ENCODE measurements at regions not wholly inside any gene's neighbourhood (a gene's known extent, or its start where the extent isn't known, plus 50 kb on each side); places are given as distances from the start of the nearest gene placed in this dataset.

DNA sequence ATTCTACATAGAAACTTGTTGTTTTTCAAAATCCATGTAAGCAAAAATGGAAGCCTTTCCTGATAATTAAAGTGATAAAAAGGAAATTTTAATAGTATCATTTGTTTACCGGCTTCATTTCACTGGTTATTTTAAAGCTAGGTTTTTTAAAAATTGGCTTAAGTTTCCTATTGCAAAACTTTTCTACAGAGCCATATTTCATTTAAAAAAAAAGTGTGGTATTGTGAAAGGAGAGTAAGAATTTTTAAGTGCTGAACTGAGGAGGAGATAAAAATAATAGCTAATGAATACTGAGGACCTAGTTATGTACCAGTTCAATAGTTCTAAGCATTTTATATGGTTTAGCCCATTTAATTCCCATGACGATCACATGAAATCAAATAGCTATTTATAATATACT lies 172.2 kb upstream of the COL1A2 start:
- DNase-seq (ENCODE audit: insufficient read length, low spot score), result no peak
- FAIRE-seq, result no peak

DNA sequence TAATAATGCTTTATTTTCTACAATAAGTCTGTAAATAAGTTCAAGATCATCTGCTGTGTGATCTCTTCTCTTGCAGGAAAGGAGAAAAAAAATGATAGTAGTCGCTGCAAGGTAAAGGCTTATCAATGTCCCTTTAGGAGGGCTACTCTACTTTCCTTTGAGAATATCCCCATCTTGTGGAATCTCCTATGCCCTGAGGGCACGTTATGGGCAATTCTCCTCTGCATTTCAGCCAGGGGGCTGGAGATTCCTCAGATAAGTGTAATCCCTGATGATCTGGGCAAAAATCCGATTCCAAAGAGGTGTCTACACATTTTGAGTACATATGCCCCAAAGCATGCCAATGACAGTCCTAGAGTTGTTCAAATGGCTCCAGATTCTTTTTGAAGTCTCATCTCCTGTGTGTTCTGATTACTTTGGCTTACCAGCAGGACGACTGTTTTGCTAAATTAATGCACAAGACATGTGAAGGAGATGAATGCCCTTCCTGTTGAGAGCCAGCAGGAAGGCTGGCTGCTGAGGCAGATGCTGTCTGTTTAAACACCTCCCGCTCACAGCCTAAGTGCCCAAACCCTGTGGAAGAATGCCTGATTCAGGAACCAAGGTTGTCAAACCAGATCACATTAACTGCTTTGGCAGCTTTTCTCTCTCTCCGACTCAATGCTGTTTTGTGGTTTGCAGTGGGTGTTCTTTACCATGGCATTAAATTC lies 171.2 kb upstream of the COL1A2 start:
- FAIRE-seq (peak; percentile 44), DNase-seq (ENCODE audit: insufficient read length, low spot score) (peak; percentile 28)

DNA sequence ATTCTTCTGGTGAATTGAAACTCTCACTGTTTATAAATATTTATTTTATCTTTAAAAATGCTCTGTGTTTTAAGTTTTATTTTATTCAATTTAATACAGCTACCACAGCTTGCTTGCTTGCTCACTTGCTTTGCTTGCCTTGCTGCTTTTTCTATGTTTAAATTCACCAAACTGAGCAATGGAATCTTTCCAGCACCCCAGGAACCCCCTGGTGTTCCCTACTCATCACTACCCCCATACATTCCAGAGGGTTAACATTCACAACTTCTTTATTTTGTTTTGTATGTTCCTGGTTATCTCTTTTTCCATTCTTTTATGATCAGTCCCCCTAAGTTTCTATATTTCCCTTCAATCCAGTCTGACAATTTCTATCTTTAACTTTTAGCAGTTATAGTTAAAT lies 166.5 kb upstream of the COL1A2 start:
- DNase-seq (ENCODE audit: insufficient read length, low spot score), result no peak
- no peak for FAIRE-seq

DNA sequence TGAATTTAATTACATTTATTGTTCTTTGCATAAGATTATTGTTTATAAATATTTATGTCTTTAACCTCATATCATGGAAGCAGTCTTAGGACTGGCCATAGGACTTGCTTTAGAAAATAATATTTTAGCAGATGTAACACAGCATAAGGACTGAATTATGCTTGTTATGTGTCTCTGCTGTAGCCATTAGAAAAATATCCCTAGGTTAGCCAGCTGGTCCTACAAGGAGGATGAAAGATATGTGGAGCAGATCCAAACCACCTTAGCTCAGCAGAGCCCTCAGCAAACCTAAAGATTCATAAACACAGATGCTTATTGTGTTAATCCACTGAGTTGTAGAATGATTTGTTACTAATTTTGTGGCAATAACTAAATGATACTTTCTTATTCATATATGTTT lies 166.0 kb upstream of the COL1A2 start:
- no peak for FAIRE-seq
- DNase-seq (ENCODE audit: insufficient read length, low spot score), result no peak

DNA sequence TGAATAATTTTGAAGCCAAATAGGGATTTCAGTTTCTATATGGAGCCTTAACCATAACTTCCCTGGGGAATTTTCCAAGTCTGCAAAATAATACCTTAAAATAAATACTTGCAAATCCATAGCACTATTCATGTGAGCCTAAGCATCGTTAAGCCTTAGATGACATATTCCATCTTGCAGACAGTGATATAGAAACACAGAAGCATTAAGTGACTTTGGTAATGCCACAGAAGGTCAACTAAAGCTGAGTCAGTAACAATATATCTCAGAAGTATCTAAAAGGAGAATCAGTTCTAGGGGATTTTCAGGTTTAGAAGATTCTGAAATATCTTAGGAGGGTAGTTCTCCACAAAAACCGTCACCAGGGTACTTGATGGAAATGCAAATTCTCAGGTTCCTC lies 163.4 kb upstream of the COL1A2 start:
- no peak for DNase-seq (ENCODE audit: insufficient read length, low spot score)
- FAIRE-seq, result no peak

DNA sequence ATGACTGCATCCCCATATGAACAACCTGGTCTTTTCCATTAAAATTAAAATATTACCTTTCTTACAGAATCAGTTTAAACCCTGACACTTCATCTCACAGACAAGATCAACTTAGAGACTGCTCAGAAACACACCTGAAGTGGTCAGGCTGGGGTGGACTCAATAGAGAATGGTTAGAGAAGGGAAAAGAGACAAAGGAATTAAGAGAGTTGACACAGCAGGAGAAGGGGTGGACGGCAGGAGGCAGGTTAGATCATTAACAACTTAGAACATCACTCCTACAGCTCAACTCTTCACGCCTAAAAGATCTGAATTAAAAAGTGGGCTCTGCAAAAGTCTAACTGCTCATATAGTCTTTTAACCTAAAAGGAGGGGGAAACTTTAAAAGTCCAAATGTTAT lies 157.7 kb upstream of the COL1A2 start:
- DNase-seq (ENCODE audit: insufficient read length, low spot score) (no peak), FAIRE-seq (no peak)

DNA sequence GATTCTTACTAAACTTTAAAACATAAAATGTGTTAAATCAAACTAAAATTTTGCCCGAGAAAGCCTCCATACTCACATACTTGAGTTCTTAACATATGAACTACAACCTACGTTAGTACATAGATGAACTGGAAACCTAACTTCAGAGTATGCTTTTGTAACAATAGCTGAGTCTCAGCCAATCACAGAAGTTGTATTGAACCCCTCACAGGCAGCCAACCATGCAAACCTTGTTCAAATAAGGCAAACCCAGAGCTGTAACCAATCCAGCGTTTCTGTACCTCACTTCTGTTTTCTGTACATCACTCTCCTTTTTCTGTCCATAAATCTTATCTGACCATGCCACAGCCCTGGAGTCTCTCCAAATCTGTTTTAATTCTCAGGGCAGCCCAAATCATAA lies 157.3 kb upstream of the COL1A2 start:
- no peak for FAIRE-seq
- no peak for DNase-seq (ENCODE audit: insufficient read length, low spot score)

DNA sequence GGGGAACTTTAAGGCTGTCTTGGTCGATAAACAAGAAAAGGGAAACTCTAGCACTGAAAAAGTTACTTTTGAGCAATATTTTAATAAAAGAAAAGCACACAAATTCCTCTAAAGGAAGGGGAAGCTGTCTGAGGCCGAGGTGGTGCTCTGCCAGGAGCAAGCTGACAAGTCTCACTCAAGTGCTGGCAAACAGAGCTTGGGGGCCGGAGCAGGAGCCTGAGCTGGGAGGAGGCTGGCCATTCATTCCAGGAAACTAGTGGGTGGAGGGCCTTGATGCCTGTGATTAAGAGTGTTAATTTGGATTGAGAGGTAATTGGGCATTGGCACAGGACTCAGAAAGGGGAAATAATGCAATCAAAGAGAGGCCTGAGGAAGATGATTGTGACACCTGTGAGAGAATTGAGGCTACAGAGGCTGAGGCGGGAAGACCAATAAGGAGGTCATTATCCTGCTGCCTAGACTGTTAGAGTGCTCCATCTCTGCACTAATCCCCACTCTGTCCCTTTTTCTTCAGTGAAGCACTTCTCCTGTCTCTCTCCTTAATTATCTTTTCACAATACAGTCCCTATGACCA lies 154.9 kb upstream of the COL1A2 start:
- no peak for FAIRE-seq

DNA sequence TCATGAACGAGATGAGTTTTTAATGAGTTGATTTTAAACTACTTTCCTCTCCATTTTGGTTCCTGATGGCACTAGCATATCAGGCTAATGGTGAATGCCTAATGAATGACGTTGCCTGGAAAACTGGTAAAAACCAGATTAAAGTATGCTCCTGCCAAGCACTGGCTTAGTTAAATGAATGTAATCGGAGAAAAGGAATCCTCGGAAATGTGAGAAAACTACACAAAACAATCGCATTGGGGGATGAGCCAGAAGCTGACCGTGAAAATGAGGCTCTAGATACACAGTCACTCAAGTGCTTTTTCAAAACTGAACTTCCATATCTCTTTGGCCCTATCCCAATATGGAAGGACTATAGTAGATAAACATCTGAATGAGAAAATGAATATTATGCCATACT lies 153.8 kb upstream of the COL1A2 start:
- FAIRE-seq (no peak), DNase-seq (ENCODE audit: insufficient read length, low spot score) (no peak)

More for the DNA sequence above, 154.9 kb upstream of the COL1A2 start:
- DNase-seq (ENCODE audit: insufficient read length, low spot score), result no peak

DNA sequence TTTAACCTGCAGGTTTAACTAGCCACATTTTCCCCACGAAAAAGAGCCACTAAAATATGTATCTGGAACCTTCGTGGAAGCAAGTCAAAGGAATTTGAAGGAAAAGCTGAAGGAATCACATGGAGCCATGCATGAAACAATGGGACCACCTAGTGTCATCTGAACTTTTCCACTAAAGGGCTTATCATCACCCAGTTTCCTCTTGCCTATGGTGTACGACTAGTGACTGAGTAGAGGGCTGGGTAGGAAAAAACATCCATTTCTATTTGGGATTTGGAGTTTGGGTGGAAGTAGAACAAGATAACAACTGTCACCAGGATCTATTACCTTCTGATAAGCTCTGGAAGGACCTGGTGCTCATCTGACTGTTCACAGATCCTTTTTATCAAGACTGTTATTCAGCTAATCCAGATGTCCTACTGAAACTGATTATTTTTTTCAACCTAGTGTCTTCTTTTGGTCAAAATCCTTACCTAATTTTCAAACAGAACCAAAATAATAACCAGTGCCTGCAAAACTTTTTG lies 153.2 kb upstream of the COL1A2 start:
- FAIRE-seq (no peak), DNase-seq (ENCODE audit: insufficient read length, low spot score) (no peak)

DNA sequence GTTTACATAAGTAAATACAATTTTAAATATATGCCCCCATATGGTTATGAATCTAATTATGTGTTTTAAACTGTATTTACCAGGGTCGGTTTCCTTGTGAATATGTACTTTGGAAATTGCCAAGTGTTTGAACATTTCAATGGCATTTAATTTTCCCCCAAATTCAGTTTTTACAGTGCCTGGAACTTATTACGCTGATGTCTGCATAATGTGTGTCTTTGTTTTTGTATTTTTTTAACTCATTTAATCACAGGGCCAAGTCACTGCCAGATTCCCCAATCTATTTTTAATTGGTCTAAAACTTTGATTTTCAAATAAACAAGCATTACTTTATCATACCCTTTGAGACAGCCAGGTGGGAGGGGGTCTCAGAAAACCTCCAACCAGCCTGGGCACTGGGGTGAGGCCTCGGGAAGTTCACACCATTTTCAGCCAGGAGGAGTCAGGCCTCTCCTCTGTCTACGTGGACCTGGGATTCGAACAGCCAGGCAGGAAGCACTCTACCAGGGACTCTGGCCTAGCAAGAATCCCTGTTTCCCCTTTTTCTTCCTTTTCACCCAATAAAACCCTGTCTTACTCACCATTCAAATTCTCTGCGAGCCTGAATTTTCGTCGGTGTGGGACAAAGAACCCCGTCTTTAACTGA lies 151.5 kb upstream of the COL1A2 start:
- FAIRE-seq (no peak), DNase-seq (ENCODE audit: insufficient read length, low spot score) (no peak)

DNA sequence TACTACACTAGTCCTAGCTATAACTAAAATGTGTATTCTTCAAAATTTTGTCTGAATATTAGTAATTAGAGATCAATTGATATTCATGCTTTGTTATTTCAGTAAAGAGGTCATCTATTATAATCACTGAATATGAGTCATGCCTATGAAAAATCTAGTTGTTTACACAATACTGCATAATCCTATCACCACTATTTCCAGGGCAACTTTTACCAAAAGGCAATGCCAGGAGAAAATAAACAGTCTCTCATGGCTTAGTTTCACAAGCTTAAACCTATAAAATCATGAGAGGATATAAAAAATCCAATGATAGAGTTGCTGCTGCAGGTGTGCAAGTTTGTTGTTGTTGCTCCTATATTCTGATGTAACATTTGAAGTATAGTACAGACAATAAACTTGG lies 149.9 kb upstream of the COL1A2 start:
- no peak for DNase-seq (ENCODE audit: insufficient read length, low spot score)
- no peak for FAIRE-seq

DNA sequence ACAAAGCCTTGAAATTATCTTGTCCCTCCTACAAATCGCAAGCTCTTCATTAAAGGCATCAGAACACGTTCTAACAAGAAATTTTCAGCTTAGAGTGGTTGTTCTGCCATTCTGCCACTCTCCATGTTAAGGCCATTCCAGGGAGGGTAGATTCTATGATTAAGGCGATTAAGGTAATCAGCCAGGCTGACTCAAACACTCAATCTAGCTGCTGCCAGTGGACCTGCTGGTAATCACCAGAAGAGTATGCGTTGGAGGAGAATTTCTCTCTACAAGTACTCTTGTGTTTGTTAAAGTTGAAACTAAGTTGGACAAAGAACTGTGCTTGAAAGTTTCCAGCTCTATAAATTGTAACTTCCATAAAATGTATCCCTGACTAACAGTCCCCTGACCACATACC lies 149.2 kb upstream of the COL1A2 start:
- FAIRE-seq, result no peak
- no peak for DNase-seq (ENCODE audit: insufficient read length, low spot score)

DNA sequence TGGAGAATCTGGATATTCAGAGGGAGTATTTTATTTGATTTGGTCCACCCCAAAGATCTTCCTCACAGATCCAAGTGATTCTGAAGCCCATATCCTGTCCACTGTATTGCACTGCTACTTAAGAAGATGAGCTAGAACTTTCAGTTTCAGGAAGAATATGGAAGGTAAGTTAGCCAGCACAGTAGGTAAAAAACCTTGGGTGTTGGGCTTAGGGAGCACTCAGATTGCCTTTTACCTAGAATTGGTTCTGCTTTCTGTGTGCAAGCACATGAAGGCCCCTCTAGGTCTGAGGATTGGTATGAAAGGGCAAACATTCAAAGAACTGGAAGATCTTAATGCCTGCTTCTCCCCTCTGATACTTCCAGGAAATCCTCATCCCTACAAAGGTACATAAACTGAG lies 146.7 kb upstream of the COL1A2 start:
- FAIRE-seq, result no peak
- DNase-seq (ENCODE audit: insufficient read length, low spot score), result no peak

DNA sequence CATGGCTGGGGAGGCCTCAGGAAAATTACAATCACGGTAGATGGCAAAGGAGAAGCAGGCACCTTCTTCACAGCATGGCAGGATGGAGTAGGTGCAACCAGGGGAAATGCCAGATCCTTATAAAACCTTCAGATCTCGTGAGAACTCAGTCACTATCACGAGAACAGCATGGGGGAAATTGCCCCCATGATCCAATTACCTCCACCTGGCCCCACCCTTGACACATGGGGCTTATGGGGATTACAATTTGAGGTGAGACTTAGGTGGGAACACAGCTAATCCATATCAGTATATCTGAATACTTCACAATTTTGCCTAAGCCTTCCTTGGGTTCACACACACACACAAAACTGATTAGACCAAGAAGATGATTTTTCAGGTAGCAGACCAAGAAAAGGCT lies 145.1 kb upstream of the COL1A2 start:
- DNase-seq (ENCODE audit: insufficient read length, low spot score), result no peak
- FAIRE-seq, result no peak

DNA sequence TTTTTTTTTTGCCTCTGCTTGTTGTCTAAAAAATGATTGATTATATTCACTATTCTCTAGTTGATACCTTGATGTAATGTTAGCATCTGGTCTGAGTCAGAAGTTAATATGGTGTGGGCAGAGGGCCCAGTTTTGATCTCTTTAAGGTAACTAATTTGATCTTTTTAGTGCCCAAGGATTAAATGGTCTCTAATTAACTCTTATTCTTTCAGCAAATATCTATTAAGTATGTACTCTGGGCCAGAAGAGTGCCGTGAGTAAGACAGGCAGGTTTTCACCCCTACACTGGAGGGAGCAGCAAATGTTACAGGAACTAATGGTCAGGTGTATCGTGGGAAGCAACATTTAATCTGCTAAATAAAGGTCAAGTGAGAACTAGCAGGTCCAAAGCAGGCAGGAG lies 144.6 kb upstream of the COL1A2 start:
- DNase-seq (ENCODE audit: insufficient read length, low spot score) (no peak), FAIRE-seq (no peak)

DNA sequence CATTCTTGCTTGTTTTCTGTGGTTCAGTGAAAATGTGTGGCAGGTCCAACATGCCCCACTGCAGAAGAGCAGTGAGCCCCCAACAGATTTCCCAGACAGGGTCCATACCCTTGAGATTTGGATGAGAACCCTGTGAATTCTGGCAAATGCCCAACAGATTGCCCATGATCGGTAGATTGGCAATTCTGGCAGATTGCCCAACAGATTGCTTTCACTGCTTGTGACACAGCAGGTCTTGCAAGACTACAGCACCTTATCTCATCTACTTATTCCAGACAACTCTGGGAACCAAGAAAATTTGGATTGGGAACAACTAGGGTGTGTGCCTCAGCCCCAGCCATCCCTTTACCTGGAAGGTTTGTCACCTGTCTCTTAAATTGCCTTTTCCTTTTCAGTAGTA lies 143.7 kb upstream of the COL1A2 start:
- no peak for DNase-seq (ENCODE audit: insufficient read length, low spot score)
- FAIRE-seq, result no peak

DNA sequence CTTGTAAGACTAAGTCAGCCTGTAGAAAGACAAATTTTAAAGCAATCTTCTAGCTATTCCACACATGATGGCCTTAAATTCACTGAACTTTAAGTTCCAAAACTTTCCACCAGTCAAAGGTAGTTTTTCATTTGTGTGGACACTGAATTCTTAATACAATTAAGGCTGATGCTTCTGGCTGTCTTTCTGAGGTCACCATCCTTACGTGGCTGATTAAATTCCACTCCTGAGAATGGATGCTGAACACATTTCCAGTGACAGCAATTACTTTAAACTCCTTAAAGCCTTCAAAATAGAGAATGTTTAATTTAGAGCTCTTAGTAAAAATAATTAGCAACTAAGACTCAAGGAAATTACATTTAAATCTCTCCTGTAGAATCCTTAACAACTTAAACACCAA lies 142.6 kb upstream of the COL1A2 start:
- DNase-seq (ENCODE audit: insufficient read length, low spot score) (no peak), FAIRE-seq (no peak)

DNA sequence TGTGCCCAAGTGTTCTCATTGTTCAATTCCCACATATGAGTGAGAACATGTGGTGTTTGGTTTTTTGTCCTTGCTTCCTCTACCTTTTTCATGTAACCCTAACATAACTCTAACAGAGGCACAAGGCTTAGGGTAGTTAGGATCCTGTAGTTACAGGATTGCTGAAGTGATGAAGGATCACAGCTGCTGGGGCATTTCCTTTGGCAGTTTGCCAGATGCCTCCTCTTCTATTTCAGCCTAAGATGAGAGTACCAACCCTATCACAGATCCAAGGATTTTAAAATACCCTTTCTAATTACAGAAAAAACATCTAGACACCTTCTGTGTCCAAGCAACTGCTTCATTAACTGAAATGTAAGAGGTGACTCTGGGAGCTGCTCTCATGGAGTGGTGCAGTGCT lies 141.7 kb upstream of the COL1A2 start:
- no peak for DNase-seq (ENCODE audit: insufficient read length, low spot score)
- no peak for FAIRE-seq

DNA sequence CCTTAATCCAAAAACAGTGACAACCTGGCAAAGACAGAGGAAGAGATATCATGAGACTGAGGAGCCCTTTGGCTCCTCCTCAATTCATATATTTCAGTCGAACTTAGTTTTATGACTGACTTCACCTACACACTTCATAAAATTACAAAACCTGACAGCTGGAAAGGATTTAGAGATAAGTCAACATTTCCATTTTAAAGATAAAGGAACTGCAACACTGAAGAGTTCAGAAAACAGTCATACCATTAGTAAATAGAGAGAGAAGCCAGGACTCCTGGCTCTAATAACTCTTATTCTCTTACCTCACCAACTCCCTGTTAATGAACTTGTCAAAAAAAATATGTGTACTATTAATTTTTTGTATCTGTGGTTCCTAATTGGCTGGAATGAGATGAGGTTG lies 141.0 kb upstream of the COL1A2 start:
- no peak for FAIRE-seq
- DNase-seq (ENCODE audit: insufficient read length, low spot score), result no peak

DNA sequence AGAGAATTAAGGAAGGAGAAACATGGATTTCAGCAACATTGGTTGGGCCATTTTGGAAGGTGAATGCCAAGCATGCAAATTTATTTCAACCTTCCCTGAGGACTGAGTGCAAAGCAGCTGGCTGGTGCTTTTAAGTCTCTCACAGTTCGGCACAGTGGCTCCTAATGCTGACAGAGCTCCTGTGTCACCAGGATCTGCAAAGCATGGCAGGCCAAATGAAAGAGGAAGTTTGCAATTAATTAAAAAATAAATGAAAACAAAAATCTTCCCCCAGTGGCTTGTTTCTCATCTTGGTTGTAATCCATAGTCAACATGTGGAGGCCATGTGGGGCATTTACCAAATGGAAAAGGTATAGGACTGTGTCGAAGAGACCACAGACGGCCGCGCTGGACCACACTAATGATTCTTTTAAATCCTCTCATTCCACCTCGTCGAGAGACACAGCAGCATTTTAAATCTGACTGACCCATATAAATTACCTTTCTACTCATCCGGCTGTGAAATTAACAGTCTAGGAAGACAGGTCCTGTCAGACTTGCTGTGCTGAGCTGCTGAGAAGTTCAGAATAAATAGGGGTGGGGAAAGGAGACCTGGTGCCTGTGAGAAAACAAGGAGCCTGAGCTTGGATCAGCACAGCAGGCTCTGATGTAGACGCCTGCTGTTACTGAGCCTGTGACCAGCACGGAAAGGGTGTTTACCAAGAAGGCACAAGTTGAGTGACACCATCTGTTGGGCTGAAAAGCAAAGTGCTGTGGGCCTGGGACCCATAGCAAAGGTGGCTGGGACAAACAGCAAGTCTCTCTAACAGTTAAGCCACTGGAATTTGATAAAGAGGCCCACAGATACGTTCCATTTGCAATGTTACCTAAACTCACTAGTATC lies 136.0 kb upstream of the COL1A2 start:
- DNase-seq (ENCODE audit: insufficient read length, low spot score), result no peak
- no peak for FAIRE-seq

Data from HTR-8/SVneo (cell line).